ENCODE measurements at regions not wholly inside any gene's neighbourhood (a gene's known extent, or its start where the extent isn't known, plus 50 kb on each side); places are given as distances from the start of the nearest gene placed in this dataset.

- H3K9me3 ChIP-seq (ENCODE audit: control insufficient read depth, low read length), result no peaks in the 10 kb centered on the region
- TF ChIP-seq, protein P1, sequence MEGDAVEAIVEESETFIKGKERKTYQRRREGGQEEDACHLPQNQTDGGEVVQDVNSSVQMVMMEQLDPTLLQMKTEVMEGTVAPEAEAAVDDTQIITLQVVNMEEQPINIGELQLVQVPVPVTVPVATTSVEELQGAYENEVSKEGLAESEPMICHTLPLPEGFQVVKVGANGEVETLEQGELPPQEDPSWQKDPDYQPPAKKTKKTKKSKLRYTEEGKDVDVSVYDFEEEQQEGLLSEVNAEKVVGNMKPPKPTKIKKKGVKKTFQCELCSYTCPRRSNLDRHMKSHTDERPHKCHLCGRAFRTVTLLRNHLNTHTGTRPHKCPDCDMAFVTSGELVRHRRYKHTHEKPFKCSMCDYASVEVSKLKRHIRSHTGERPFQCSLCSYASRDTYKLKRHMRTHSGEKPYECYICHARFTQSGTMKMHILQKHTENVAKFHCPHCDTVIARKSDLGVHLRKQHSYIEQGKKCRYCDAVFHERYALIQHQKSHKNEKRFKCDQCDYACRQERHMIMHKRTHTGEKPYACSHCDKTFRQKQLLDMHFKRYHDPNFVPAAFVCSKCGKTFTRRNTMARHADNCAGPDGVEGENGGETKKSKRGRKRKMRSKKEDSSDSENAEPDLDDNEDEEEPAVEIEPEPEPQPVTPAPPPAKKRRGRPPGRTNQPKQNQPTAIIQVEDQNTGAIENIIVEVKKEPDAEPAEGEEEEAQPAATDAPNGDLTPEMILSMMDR (IDR thresholded peaks at IDR 0.05), result no peak
- H2AFZ ChIP-seq, result no peak overlapping the region
- no peak overlapping the region for H3K27ac ChIP-seq
- H3K4me1 ChIP-seq, result no peaks in the 10 kb centered on the region
- H3K79me2 ChIP-seq, result no peaks in the 10 kb centered on the region
- H3K4me2 ChIP-seq (ENCODE audit: low read length), result no peak overlapping the region
- H3K4me3 ChIP-seq (ENCODE audit: low read depth, low read length), result no peak overlapping the region
- no peaks in the 10 kb centered on the region for H3K27me3 ChIP-seq (ENCODE audit: control insufficient read depth, insufficient read depth, low read length)
- H3K36me3 ChIP-seq (ENCODE audit: control insufficient read depth, insufficient read depth, low read length), result no peaks in the 10 kb centered on the region
- no peak overlapping the region for H3K9ac ChIP-seq
These were observed 105.5 kb upstream of the ASB18 start for GRCh38 chr2:236369661-236370062.

DNA sequence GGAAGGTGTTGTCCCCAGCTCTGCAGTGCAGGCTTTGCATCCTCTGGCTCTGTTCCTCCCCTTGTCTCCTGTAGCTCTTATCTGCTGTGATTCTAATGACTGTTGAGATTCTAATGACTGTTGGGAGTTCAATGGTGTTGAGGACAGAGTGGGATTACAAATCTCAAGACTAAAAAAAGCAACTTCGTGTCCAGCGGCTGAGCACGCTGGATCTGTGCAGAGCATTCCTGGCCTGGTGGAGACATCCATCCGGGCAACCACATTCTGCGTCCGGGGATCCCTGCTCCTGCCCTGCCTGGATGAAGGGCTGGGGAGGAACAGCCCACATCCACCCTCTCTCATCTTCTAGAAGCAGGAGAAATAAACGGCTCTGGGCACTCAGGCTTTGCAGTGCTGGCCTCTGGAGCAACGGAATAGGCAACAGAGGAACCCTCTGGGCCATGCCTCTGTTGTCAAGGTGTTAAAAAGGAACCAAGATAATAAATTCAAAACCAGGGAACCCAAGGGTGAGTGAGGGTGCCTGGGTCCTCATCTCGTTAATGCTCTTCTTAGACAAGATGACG, 106.7 kb upstream of the ASB18 start:
- no peaks in the 10 kb centered on the region for H3K9me3 ChIP-seq (ENCODE audit: control insufficient read depth, low read length)
- no peak overlapping the region for H2AFZ ChIP-seq
- H3K79me2 ChIP-seq, result no peaks in the 10 kb centered on the region
- H3K4me1 ChIP-seq, result no peaks in the 10 kb centered on the region
- H3K36me3 ChIP-seq (ENCODE audit: control insufficient read depth, insufficient read depth, low read length), result no peaks in the 10 kb centered on the region
- no peak overlapping the region for H3K9ac ChIP-seq
- TF ChIP-seq, protein P1 (IDR thresholded peaks at IDR 0.05), result no peak
- no peak overlapping the region for H3K27ac ChIP-seq
- no peak overlapping the region for H3K4me2 ChIP-seq (ENCODE audit: low read length)
- H3K27me3 ChIP-seq (ENCODE audit: control insufficient read depth, insufficient read depth, low read length), result no peaks in the 10 kb centered on the region
- H3K4me3 ChIP-seq (ENCODE audit: low read depth, low read length), result no peak overlapping the region

- TF ChIP-seq, protein P1 (IDR thresholded peaks at IDR 0.05), result no peak
- Histone ChIP-seq H3K27me3 (ENCODE audit: control insufficient read depth, insufficient read depth, low read length) (no peaks in the 10 kb centered on the region), H3K4me3 (ENCODE audit: low read depth, low read length) (no peak overlapping the region), H3K27ac (no peak overlapping the region), H2AFZ (no peak overlapping the region), H3K4me1 (no peaks in the 10 kb centered on the region), H3K9me3 (ENCODE audit: control insufficient read depth, low read length) (no peaks in the 10 kb centered on the region), H3K4me2 (ENCODE audit: low read length) (no peak overlapping the region), H3K9ac (no peak overlapping the region), H3K79me2 (no peaks in the 10 kb centered on the region), H3K36me3 (ENCODE audit: control insufficient read depth, insufficient read depth, low read length) (no peaks in the 10 kb centered on the region)
These were observed 111.8 kb upstream of the ASB18 start for GRCh38 chr2:236375973-236376476.

GRCh38 chr2:236376566-236377244, 112.5 kb upstream of the ASB18 start:
- no peak overlapping the region for H3K4me3 ChIP-seq (ENCODE audit: low read depth, low read length)

More at GRCh38 chr2:236376566-236377244, 112.5 kb upstream of the ASB18 start:
- H3K79me2 ChIP-seq, result no peaks in the 10 kb centered on the region
- no peak overlapping the region for H3K27ac ChIP-seq
- no peaks in the 10 kb centered on the region for H3K9me3 ChIP-seq (ENCODE audit: control insufficient read depth, low read length)
- H3K36me3 ChIP-seq (ENCODE audit: control insufficient read depth, insufficient read depth, low read length), result no peaks in the 10 kb centered on the region
- TF ChIP-seq, protein P1 (IDR thresholded peaks at IDR 0.05), result no peak
- no peak overlapping the region for H3K9ac ChIP-seq
- H3K4me1 ChIP-seq, result no peaks in the 10 kb centered on the region
- H3K27me3 ChIP-seq (ENCODE audit: control insufficient read depth, insufficient read depth, low read length), result no peaks in the 10 kb centered on the region
- no peak overlapping the region for H3K4me2 ChIP-seq (ENCODE audit: low read length)
- no peak overlapping the region for H2AFZ ChIP-seq

All from parathyroid adenoma (tissue), 2 donors.